IPS-NIHi7 (cell line): ENCODE measurements at regions not wholly inside any gene's neighbourhood (a gene's known extent, or its start where the extent isn't known, plus 50 kb on each side); places are given as distances from the start of the nearest gene placed in this dataset.

ENCODE experiments used
- DNase-seq: peaks from one replicate; pipeline ENCODE4 v3.0.0; 2012; ENCODE audit warnings: mixed read lengths; ENCODE audit errors: extremely low spot score

DNA sequence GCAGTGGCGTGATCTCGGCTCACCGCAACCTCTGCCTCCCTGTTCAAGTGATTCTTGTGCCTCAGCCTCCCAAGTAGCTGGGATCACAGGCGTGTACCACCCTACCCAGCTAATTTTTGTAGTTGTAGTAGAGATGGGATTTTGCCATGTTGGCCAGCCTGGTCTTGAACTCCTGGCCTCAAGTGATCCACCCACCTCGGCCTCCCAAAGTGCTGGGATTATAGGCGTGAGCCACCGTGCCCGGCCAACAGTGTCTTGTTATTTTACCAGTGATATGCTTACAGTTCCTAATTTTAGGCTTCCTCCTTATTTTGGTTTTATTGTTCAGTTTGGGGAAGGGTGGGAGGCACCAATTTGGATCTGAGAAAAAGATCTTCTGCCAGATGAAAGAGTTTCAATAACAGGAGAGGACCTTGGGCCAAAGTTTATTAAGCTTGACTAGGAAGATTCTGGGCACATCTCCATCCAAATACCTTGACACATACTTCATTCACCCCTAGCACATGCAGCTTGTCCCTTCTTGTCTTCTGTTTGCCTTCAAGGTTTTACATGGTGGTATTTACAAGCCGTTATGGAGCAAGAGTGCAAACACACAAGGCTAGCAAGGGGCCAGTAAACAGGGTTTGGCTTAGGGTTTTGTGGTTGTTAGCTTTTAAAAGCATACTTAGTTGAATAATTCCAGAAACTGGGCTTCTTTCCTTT, 168.1 kb upstream of the DMRT1 start:
- DNase-seq, result no peak

DNA sequence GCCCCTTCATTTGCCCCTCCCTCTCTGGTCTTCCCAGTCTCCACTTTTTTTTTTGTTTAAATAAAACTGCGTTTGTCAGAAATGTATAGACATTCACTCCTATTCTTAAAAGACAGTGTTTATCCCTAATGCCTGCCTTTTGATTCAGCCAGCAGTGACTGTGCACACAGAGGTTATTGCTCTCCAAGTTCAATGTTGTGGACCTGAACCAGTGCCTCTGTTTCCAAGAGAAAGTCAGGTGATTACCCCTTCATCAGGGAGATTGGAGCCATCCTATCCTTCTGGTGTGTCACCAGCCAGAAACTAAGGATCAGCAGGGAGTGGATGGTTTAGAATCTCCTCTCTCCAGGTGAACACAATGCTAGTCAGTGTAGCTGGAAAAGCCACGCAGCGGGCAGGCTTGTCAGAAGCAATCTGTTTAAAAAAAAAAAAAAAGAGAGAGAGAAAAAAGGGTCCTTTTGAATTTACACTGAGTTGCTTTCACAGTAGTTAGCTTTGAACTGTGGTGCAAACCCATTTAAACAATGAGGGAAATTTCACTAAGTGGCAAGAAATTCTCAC, 167.5 kb upstream of the DMRT1 start:
- DNase-seq, result peak; percentile 64

DNA sequence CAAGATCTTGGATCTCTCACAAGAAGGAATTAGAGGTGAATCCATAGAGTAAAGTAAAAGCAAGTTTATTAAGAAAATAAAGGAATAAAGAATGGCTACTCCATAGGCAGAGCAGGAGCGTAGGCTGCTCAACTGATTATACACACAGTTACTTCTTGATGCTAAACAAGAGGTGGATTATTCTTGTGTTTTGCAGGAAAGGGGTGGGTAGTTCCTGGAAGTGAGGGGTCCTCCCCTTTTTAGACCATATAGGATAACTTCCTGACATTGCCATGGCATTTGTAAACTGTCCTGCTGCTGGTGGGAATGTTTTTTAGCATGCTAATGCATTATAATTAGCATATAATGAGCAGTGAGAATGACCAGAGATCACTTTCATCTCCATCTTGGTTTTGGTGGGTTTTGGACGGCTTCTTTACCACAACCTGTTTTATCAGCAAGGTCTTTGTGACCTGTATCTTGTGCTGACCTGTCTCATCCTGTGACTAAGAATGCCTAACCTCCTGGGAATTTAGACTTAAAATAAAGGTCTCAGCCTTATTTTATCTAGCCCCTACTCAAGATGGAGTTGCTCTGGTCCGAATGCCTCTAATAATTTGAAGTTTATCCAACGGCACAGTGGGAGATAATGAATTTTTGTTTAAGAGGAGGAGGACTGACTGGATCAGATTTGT, 165.7 kb upstream of the DMRT1 start:
- DNase-seq, result no peak

DNA sequence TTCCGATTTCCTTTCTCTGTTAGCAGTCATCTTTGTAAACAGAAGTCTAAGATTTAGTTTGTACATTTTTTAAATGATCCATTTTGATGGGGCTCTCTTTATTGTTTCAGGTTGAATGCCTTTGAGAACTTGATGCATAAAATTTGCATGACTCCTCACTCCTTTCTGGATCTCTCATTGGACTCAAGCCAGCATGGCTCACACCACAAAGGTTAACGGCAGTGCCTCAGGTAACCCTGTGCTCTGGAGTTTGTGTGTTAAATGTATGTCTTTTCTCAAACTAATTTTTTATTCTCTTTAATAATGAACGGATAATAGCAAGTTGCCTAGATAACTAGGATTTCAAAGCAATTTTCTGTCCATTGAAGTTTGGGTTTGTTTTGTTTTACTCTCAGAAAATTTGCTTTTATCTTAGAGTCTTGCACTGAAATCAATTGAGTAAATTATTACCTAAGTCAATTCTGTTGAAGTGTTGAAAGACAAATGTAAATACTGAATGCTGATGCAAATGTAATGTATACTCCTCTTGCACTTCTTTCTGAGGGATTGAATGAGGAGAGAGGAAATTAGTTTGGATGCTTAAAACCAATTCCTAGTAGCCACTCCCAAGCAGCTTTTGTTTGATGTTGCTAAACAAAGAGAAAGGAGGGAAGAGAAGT, 164.6 kb upstream of the DMRT1 start:
- DNase-seq, result no peak

DNA sequence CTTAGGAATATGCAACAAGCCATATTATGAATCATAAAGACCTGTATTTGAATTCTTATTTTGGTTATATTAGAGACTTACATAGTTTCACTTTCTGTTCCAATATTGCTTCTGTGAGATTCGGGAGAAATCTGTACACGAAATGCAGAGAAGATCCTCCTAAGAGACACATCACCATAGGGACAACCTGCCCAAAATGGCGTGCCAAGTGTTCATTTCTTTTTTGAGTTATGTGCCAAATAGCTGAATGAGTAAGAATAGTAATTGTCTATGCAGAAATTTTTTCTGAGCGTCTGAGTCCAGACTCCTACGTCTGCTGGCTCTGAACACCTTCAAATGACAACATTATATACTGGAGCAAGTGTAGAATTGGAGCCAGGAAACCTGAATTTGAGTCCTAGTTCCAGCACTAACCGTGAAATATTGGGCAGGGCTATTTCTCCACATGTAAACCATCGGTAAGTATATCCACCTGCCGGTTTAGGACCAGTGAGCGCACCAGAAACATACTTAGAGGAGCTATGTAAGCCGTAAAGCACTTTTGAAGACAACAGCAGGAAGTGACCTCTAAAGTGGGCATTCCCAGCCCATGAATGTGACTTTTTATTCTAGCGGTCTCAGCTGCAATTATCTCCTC, 163.9 kb upstream of the DMRT1 start:
- DNase-seq, result no peak

DNA sequence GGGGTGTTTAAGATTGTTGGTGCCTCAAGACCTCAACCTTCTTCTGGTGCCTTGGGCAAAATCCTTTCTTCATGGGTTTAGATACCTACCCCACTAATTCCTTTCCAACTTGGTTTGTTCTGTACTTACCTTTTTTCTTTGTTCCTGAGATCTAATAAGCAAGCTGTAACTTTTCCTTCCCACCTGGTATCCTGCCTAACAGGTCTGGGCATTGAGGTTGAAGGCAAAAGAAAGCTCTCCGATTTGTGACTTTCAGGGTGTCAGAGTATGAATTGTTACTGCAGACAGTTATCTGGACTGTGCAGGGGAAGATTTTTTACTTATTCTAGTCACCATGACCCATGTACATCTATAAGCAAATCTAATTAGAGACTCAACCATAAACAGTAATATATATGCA, 162.6 kb upstream of the DMRT1 start:
- no peak for DNase-seq

DNA sequence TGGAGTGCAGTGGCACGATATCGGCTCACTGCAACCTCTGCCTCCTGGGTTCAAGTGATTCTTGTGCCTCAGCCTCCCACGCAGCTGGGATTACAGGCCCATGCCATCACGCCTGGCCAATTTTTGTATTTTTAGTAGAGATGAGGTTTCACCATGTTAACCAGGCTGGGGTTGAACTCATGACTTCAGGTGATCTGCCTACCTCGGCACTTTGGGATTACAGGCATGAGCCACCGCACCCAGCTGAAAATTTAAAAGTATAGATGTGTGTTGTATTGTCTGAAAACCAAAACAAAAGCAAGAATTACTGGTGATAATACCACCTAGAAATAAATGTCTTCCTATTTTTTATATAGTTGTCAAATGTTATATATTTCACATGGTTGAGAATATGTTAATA, 162.0 kb upstream of the DMRT1 start:
- no peak for DNase-seq

DNA sequence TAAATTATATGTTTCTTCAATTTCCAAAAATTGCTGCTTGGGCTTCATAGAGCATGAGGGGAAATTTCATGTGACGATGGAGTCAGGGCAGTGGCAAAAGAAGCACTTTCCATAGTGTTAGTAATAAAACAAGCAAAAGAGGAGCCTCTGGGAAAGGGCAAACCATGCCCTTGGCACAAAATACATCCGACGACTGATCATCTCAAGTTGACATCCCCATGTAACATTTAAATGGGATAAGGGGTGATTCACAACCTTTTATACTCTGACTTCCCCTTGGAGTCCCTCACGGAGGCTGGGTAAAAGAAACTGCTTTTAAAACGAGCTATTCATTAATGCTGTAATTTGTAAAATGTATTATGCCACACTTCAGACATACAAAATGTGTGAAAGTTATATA, 161.4 kb upstream of the DMRT1 start:
- DNase-seq, result no peak

DNA sequence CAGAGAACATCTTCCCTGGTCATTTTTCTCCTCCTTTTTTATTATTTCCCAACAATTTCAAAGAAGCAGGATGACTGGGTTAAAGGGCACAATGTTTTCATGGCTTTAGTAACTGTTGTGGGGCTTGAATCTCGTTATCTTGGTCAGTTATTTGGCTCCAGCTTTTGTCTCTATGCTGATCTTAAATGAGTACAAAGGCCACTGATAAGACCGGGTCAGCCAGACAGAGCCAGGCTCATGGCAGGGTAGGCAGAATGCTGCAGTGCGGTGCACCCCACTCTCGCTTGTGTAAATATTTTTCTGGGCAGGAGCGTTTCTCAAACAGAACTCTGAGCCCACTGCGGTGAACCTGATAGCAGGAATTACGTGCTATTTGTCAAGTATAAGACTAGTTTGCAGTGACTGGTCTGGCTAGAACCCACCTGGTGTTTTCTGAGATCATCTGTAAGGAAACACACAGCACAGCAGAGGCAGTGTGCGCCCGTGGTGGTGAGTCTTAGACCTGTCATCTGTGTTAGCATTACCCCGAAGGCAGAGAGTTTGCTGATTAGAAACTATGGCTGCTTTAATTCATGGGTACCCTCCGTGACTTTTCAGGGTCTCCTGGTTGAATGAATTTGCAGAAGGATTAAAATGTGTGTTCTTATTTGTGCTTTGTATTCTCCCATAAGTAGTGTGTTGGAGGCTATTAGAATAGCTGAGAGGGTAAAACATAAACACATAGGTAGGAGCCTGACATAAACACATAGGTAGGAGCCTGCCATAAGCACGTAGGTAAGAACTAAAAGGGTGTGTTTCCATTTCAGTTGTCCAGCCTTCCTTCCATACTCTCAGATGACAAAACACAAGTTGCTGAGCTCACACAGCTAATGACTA, 158.6 kb upstream of the DMRT1 start:
- no peak for DNase-seq

DNA sequence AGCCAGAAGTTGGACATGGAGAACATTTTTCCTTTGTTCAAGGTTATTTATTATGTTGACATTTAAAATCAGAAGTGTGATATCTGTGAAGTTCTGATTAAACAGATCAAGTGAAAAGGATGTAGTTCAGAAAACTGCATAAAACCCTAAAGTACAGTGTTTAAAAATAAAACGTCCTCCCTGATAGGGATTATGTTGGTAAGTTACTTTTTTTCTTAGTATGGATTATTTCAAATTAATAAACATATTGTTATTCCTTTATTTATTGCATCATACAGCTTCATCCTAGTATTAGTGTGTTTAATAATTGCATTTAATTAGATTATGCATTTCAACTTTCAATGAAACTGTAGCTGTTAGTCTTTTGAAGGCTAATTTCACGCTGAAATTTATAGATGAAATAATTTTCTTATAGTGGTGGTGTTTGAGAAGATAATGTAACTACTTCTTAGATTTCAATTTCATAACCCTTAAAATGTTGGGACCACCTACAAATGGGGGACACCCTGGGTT, 157.9 kb upstream of the DMRT1 start:
- DNase-seq, result no peak

DNA sequence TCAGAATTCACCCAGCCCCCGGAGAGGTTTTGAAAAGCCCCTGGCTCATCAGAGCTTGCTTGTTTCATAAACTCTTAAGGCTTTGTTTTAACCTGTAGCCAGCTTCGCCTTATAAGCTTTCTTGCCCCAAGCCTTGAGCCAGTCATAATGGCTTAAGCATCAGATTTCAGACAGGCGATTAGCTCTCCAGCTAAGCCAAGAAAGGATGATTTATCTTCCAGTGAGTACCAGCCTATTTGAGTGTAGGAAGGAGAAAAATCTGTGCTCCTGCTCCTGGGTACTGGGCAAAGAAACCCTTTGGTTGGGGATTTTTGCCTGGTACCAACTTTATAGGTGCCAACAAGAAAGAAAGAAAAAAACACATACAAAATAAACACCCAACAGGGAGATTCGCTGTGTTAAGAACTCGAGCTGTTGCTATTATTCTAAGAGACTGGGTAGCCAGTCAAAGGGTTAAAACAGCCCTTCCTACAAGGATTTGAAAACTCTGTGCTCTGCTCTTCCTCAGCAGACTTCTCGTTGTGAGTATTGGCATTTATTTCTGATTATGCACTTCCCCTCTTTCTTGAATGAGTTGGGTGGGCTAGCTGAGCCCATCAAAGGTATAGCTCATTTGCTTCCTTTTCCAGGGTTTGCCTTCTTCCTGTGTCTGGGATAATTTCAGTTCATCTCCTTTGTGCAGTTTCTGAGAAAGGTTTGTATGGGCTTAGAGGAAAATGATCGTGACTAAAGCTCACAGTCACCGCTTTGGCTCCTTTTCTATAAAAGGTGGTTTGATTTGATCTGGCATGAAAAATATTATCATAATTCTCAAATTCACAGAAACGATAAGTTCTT, 157.2 kb upstream of the DMRT1 start:
- DNase-seq, result peak; percentile 53

DNA sequence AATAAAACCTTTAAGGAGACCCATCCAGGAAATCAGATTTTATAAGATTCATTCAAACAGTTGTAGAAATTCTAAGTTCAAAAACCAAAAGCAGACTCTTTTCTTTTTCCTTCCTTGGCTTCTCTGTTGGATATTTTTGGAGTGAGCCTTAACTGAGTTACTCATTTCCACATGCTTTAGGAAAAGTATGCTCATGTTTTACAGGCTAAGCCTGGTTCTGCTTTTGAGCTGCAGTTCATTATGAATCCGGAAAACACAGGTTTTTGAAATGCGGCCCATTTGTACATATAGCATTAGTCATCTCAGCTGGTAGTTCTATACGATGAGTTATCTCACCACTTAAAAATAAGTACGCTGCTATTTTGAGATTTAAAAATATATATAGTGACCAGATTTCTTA, 156.6 kb upstream of the DMRT1 start:
- DNase-seq, result no peak

DNA sequence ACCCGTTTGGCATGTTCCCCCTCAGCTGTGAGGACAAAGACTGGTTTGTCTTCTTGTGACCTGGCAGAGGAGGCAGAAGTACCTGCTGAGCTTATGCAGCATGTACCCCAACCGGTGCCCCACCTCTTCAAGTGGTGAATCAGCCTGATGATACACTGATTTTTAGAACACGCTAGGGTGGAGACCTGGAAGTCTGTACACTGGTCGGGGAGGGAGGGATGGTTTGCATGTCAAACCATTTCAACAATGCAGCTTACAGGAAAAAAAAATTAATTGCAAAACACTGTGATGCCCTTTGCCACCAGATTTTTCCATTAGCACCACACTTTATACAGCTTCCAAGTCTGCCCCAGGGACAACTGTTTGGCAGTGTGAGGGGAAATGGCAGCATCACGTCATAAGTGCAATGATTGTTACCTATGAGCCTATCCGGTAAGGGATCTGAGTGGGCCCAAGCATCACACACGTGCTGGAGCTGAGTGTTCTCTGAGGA, 155.1 kb upstream of the DMRT1 start:
- DNase-seq, result no peak

DNA sequence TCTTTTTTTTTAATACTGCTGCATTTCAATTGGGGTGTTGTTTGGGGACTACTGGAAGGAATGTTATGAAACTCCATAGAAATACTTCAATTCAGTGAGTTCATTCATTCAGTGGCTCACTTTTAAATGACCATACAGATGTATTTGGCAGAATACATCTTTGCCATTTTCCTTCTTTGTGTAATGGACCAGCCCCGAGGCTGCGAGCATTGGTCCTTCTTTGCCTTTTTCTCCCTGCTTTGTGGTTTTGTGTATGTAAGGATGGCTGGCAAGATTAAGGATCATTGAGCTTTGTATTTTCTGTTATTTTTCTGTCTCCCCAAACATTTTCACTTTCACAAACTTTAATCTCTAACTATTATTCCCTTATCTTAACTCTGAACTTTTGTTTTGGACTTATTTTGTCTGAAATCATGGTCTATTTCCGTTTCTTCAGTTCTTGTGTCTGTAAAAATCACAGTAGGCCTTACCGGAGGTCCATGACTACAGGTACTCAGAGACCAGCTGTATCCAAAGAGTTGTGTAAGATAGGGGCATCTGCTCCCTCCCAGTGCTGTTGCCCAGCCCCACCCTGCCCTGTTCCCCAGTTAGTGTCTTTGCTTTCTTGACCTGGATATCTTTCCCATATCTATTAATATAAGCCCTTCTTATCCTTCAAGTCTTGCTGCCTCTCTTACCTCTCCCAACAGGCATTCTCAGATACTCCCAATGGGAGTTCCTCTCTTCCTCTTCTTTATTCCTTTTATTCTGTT, 154.3 kb upstream of the DMRT1 start:
- DNase-seq, result no peak

DNA sequence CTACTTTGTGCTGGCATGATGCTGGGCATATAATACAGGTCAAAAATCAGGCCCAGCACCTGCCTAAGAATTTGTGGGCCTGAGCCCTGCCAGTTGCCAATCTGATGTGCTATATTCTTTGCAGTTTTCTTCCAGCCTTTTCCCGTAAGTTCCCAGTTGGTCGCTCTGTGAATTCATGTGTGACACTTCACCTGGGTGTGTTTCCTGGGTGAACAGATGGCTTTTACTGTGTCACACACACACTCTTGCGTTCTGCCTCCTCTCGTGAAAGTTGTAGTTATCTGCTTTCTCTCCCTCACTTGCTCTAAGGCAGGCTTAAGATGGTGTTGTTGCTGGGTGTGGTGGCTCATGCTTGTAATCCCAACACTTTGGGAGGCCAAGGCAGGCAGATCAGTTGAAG, 153.5 kb upstream of the DMRT1 start:
- no peak for DNase-seq

DNA sequence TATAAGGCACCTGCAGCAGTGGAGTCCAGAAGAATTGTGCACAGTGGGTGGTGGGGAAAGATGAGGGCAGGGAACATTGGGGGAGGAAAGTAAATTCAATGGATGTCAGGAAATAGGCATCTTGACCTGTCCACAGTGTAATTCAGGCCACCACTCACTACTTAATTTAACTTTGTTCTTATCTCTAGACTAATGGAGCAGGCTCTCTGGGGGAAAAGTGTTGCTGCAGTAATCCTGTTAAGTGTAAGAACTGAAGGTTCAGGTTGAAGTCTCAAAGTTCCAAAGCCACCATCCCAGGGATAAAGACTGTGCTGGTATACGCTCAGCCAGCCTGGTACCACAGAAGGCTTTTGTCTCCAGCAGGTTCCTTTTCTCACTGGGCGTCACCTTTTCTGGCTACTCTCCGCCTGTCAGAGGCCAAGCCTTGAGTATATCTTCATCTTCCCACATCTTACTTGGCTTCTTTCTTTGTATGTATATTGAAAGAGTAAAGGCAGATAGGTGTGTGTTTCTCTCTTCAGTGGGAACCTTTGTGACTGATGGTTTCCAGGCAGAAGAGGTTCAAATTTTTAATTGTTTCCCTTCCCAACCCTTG, 150.9 kb upstream of the DMRT1 start:
- no peak for DNase-seq

DNA sequence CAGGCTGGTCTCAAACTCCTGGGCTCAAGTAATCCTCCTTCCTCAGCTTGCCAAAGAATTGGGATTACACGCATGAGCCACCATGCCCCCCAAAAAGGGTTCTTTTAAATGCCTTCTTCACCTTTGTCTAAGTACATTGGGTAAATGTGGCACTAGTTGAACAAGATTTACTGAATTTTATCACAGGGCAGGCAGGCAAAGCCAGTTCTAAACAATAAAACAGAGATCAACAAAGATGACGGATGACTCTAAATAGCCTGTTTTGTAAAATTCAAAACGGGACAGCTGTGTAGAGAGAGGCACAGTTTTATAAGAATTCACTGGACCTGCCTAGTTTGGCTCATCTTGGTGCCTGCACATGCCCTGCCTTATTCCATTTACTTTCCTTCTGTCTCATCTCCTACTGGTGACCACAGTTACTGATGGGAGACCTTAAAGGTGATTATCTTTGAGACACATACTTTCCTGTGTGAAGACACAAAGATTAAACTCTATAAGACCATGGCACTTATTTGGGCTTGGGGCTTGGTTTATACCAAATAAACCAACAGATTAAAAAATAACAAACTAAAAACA, 149.6 kb upstream of the DMRT1 start:
- no peak for DNase-seq

DNA sequence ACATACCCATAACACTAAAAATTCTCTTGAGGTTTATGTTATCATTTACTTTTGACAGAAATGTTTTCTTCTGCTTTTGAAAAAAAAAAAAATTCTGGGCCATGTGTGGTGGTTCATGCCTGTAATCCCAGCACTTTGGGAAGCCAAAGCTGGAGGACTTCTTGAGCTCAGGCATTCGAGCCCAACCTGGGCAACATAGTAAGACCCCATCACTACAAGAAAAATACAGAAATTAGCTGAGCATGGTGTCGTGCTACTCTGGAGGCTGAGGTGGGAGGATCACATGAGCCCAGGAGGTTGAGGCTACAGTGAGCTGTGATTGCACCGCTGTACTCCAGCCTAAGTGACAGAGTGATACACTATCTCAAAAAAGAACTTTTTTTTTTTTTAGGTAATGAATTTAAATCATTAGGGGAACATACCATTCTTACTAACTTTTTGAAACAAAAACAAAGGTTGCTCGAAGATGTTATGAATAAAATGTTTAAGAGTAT, 148.8 kb upstream of the DMRT1 start:
- no peak for DNase-seq
